Medulla oblongata (tissue), 1 donor: ENCODE measurements at regions not wholly inside any gene's neighbourhood (a gene's known extent, or its start where the extent isn't known, plus 50 kb on each side); places are given as distances from the start of the nearest gene placed in this dataset.
"Not testable (repeated sequence)": the region's sequence is repeated elsewhere in the genome, so short reads cannot be mapped to it uniquely, and the experiment has no call there.

ENCODE experiments used
- DNase-seq: peaks from one replicate; pipeline ENCODE4 v3.0.0-alpha.2; 2015; ENCODE audit errors: extremely low spot score

DNA sequence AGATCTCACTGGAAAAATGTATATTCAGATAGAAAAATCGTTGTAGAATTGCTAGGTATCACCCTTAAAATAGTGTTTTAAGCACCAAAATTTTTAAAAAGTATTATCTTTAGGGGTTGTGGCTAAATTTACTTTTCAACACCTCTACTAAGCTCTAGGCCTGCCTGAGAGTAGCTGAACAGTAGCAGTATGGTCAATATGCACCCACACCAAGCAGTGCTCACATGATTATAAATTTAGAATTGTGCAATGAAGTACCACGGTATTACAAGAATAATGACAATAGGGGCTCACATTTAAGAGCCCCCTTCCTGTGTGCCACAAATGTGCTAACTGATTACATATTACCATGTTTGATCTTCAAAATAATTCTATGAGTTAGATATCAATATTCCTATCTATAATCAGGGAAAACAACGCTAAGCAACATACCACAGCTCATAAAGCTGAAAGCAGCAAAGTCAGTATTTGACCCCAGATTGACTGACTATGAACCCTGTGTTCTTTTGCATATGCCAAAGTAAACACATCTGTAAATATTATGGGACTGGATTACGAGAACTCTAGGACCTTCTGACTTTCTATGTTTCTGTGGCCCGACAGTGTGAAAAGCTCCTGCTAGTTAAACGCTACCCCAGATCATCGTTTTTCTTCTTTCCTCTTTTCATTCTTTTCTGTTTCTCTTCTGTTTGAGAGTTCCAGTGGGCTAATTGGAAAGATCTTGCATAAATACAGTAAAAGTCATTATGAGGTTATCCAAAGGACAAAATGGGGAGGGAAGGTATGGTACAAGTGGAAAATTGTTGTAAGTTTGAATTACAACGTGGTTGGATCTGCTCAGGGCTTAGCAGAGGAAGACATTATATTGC lies 201.1 kb upstream of the C1orf87 start:
- no peak for DNase-seq

DNA sequence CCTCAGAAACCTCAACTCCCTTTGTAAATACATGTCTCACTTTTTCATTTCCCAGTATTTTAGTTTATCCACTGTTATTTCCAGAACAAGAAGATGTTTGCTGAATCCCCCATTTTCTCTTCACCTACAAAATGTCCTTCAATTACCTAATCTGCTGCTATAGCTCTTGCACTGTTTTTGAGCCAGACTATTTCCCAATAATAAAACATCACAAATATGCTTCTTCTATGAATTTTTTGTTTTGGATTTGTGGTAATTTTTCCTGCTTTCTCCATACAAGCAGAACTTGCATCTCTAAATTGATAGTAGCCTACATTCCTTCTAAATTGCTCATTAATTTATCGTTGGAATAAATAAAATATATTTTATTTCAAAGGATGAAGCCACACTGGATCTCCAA lies 199.6 kb upstream of the C1orf87 start:
- DNase-seq: no peak

DNA sequence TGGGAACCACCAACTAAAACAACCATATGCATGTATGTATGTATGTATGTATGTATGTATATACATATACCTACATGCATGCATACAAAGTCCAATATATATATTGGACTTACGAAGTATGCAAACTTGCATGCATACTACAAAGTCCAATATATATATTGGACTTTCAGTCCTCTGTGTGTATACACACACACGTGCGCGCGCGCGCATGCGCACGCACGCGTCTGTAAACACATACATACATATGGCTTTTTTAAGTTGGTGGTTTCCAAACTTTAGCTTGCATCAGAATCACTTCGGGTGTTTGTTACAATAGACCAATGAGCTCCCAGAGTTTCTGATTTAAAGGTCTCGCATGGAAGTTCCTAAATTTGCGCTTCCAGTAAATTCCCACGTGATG lies 197.5 kb upstream of the C1orf87 start:
- DNase-seq: no peak

DNA sequence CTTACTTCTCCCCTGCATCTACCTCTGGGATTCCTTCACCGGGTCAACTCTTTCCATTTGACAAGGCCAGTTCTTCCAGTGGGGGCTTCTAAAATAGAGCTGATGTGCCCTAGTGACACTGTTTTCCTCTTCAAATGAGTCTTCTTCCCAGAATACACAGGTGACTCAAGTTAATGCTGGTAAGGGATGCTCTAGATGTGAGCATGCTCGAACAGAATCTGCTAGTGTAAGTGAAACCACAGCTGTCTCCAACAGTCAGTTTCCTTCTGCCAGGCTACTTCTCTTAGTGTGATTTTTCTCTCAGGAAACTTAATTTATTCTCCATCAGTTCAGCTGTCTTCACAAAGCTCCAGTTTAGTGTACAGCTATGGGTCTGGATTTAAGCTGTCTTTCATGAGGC lies 194.9 kb upstream of the C1orf87 start:
- DNase-seq: no peak

DNA sequence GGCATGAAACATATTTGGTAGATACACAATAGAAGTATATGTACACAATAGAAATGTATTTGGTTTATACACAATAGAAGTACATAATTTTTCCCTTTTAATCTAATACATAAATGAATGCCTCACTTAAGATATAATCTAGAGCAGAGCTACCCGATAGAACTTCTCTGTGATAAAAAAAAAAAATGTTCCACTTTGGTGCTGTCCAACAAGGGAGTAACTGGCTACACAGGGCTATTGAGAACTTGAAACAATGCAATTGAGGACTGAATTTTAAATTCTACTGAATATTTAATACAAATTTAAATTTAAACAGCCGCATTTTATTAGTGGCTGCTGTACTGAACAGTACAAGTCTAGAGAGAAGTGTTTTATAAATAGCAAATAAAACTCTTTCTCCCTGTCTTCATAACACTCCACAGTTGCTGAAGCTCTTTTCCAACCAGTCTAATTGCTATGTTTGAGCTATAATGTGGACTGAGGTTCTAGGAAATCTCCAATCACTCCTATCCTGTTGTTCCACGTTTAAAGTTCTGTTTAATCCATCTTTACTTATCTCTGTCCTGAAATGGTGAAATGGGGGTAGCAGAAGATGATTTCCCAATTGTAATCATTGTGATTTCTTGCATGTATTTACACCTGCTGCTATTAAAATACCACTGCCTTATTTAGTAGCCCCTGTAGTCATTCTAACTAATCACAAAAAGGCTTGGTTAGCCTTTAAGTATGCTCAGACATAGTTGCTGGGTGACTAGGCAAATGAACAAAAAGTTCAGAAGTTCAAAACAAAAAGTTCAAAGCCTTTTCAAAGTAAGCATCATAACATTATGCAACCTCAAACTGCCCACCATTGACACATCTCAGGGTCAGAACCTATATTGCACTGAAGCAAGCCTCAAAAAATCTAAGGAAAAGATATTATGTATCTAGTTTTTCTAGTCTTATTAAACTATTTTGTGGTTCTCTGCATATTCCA lies 192.3 kb upstream of the C1orf87 start:
- DNase-seq: no peak

DNA sequence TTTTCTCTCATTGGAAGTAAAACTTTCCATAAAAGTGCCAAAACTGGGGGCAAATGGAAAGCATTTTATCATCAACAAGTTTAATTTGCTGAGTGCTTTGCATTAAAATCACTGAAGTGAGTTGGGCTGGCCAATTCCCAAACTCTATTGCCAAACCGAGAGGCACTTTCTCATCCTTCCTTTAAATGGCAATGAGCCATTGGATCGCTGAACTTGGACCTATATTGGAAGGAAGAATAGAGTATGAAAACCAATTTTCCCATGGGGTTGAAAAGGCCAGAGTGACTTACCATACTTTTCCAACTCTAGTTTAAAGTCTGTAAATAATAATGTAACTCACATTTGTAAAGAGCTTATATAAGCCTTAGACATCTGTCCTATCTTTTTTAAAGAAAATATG lies 189.1 kb upstream of the C1orf87 start:
- no peak for DNase-seq

DNA sequence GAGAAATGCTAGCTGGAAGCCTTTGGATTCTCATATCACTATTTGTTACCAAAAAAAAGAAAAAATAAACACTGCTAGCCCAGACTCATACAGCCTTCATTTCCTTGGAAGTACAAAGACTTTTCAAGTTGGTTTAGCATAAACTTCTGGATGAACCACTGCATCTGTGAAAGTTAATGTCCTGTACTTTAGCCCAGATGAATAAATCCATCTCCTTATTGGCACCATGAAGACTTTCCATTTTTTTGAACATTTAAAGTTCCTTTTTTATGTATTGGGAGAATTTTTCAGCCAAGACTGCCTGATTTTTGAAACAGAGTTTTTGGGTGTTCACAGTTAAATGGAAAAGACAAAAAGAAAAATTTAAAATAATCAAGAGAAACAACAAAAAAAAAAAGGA lies 184.0 kb upstream of the C1orf87 start:
- no peak for DNase-seq

DNA sequence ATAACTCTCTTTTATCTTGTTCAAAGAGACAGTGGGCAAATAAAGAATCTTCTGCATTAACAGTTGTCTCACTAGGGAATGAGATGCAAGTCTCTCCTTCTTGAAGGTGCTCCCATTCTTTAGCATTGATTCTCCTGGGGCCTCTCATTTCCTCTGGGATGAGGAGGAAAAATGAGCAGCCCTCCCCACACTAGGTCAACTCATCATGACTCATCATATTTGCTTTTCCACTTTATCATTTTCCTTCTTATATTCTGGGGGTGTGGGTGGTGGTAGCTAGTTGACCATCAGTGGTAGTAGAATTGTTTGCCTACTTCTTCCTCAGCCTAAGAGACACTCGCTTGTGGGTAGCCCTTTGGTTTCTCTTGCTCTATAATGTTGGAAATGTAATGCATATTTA lies 182.0 kb upstream of the C1orf87 start:
- DNase-seq: no peak

DNA sequence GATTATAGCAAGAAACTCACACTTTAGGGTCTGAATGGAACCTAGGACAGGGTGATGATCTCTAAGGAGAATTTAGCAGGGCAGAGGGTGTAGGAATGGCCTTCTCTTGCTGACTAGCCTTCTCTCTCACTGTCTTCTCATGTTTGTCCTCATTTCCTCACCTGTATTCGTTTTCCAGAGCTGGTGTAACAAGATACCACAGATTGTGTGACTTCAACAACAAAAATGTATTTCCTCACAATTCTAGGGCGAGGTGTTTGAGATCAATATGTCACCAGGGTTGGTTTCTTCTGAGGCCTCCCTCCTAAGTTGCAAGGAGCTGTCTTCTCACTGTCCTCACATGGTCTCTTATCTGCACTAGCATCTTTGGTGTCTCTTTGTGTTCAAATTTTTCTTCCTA lies 177.9 kb upstream of the C1orf87 start:
- no peak for DNase-seq

DNA sequence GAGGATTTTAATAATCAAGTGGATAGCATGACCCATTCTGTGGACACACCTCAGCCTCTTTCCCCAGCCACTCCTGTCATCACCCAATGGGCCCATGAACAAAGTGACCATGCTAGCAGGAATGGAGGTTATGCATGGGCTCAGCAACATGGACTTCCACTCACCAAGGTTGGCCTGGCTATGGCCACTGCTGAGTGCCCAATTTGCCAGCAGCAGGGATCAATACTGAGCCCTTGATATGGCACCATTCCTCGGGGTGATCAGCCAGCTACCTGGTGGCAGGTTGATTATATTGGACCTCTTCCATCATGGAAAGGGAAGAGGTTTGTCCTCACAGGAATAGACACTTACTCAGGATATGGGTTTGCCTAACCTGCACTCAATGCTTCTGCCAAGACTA lies 173.9 kb upstream of the C1orf87 start:
- DNase-seq: not testable (repeated sequence)

DNA sequence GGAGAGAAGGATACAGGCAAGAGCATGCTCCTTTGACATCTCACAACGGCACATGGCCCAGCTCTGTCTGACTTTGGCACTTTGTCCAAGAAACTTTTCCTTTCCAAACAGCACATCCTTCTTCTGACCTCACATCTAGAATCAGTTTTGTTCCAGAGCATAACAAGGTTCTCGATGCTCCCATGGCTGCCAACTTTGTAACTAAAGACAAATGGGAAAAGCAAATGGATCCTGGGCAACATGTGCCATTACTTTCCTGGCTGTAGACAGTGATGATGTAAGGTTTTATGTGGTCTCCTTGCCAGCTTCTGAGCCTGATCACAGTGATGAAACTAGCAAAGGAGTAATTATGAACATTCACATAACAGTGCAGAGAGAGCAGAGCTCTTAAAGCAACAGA lies 171.8 kb upstream of the C1orf87 start:
- peak; percentile 2 for DNase-seq

DNA sequence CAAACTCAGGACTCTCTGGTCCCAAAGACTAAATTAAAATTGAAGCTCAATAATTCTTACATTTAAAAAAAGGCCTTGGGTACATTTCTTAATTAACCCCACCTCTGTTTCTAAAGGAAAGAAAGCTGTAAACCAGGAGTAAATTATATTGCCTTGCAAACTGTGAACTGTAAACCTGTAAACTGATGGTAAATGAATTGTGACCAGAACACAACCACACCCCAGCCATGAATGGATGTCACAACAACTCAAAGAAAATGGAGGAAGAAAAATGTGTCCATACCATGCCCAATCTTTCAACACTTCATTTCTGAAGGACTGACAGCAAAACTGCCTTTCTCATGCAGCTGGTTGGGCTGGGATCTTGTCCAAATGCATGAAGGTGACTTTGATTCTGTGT lies 171.3 kb upstream of the C1orf87 start:
- DNase-seq: no peak

DNA sequence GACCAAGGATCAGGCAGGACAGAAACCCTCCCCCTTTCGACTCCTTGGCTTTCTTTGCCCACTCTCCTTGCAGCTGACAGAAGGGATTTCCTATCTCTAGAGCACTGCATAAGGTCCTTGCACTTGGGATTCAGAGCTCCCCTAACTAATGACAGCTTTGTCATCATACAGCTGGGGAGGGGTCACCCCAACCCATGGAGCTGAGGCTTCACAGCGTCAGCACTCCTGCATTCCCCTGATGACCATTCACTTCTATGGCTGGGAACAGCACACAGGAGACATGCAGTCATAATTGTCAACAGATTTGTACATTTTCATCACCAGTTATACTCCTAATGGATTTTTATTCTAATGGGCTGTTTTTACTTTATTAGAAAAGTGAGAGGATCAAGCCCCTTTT lies 161.7 kb upstream of the C1orf87 start:
- DNase-seq: no peak

DNA sequence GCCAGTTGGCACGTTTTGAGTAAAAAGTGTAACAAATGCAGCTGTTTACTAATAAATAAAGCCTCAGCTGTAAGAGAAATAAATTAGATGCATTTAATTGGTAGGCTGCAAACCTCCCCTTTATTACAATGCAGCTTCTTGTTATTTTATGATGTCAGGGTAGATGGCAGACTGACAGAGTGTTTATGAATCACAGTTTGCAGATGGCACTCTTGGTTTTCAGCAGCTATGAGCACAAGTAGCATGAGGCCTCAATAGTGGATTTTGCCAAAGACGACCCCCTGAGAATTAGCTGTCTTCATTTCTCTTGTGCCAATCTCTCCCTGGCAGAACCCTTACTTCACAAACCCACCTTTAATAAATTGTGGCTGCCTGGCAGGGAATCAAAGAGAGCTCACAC lies 161.2 kb upstream of the C1orf87 start:
- no peak for DNase-seq

DNA sequence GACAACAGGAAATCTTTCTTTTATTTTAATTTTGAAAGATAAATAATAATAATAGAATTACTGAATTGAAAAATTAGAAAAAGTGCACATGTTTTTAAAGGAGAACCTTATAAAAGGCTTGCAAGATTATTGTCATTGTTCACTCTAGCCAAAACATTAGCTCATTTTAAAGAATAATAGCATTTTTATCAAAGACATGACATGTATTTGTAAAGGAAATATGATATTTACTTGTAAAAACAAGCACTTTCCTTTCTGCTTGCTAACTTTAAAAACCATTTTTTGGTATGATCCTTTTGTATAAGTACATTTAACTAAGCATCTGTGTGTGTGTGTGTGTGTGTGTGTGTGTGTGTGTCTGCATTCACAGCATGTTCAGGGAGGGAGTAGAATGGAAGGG lies 156.3 kb upstream of the C1orf87 start:
- no peak for DNase-seq

DNA sequence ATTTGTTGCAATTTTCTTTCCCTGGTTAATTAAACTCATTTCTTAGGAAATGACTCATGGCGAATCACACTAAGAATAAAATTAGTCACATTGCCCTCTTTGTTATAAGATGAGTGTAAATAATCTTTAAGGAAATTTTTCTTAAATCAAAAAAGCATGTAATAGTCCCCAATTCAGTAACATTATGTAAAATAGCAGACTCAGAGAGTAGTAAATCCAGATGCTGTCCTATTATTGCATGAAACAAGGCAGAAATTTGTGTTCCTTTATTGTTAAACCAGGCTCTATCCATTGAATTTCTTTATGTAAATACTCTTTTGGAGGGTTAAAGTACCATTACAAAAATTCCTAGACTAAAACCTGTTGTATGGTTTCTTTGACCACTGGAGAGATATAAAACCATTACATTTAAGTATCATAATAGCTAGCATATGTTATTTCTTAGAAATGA lies 154.5 kb upstream of the C1orf87 start:
- no peak for DNase-seq

DNA sequence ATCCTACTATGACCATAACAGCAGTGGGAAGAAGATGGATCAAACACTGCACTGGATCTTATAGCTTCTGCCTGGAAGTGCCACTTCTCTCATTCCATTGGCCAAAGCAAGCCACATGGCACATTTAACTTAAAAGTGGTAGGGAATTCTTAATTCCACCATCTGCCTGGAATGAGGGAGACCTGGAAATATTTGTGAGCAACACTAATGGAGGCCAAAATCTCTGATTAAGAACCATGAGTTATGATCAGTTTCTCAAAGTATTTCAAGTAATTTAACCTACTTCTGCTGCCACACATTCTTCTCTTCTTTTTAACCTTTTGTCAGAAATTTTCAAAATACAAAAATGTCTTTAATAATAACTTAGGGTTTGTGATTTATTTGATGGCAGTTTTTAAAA lies 154.0 kb upstream of the C1orf87 start:
- no peak for DNase-seq

DNA sequence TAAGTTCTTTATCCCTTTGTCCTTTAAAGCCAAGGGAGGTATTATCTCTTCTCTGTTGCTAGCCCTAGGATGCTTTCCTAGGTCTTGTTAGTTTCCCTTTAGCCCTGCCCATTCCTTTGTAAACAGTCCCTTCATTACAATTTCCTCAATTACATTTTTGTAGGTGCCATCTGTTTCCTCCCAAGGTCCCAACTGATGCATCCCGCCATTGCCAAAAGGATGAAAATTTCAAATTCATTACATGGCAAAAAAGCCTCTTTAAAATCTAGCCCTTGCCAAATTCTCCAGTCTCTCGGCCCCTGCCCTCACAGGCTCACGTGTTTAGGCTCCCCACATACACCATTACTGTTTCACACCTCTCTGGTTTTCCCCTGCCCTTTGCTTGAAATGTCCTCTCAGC lies 151.9 kb upstream of the C1orf87 start:
- no peak for DNase-seq

DNA sequence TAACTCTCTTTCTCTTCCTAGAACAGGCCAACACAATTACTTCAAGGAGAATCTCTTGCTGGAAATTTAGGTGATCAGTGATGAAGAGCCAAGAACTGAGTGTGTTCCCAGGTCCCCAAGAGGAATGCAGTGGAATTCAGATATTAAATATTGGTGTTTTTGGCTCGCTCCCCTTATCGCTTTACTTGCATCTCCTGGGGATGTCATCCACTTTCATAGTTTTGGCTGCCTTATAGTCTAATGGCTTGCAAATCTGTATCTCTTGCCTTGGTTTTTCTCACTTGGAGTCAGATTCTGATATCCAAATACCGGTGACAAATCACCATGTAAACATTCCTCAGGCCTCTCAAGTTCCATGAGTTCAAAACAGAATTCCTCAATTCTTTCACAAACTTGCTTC lies 151.0 kb upstream of the C1orf87 start:
- DNase-seq: no peak

DNA sequence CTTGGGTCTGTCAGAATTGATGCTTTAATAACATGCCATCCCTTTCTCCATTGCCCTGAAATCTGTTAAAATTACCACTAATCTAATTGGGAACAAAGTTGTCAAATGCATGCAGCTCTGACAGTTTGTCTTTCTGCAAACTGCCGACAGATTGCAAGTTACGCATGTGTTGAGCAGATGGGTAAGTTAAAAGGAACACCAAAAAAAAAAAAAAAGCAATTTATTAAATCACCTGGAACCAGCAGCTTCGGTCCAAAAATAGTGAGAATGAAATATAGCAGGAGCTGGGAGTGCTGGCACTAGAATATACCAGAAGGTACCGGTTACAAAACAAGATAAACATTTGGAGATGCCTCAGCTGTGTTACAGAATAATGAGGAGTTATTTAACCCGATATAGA lies 149.6 kb upstream of the C1orf87 start:
- DNase-seq: no peak

DNA sequence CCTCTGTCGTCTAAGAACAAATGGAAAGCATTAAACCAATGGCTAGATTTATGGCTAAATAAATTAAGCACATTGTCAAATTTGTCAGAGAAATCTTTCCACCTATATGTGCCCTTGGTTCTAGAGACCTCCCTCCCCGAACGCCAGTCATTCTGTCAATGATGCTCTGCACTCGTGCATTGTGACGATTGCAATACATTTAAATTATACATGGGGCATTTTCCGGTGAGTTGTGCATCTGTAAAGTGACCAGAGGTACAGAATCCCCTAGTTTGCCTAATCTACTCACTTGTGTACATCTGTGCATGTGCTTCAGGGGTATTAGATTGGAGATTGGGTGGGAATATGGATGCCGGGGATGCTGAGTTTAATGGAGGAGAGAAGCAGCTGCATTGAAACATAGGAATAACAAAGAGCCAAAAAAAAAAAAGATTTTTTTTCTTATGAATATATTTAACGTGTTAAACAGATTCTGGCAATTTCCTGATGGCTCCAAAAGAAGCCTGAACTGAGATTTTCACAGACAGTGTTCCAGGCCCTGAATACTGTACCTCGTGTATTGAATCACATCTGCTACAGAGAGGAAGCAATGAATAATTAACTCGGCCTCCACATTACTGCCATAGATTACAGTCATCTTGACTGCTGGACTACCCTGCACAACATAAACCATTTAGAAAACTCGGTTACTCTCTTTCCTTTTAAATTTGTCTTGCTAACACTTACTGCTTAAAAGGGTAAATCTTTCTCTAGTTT lies 149.0 kb upstream of the C1orf87 start:
- DNase-seq: no peak

DNA sequence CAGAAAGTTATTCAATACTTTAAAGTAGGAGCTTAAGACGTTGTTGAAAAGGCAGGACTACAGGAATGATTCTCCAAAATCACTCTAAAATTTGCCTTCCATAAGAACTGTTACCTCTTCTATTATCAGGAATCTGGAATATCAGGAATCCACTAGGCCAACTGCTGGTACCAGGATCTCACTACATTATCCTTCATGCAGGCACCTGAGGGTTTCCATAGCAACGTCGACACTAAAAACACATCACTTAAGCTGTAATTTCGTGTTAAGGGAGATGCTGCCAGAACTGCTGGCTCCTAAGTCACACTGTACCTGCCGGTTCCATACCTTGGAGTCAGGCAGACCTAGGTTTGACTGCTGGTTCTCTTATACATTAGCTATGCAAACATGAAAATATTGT lies 139.7 kb upstream of the C1orf87 start:
- no peak for DNase-seq
